OCI-M2 (cell line): ENCODE measurements at regions not wholly inside any gene's neighbourhood (a gene's known extent, or its start where the extent isn't known, plus 50 kb on each side); places are given as distances from the start of the nearest gene placed in this dataset.

ENCODE experiments used
- DNase-seq: peaks from one replicate; lab custom pipeline; 2025; ENCODE audit not compliant: unreplicated experiment; lab: John Stamatoyannopoulos, UW

DNA sequence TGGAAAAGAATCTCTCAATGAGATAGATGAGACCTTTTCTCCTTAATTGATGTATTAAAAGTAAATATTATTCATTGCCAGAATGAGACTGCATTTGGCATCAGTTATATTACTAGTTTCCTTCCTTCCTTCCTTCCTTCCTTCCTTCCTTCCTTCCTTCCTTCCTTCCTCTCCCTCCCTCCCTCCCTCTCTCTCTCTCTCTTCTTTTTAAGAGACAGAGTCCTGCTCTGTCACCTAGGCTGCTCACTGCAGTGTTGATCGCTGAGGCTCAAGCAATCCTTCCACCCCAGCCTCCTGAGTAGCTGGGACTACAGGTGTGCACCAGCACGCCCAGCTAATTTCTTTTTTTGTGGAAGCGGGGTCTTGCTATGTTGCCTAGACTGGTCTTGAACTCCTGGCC, 50.4 kb upstream of the ARX start:
- DNase-seq = no peak
